Large intestine (tissue), 3 donors: ENCODE measurements at regions not wholly inside any gene's neighbourhood (a gene's known extent, or its start where the extent isn't known, plus 50 kb on each side); places are given as distances from the start of the nearest gene placed in this dataset.
"Not testable (repeated sequence)": the region's sequence is repeated elsewhere in the genome, so short reads cannot be mapped to it uniquely, and the experiment has no call there.

Experiments used
- DNase-seq, 2 donors: peaks; one replicate each; pipeline versions ENCODE4 v3.0.0 to v3.0.0-alpha.2; 2013
- H3K27ac ChIP-seq: one replicate; pipeline ENCODE4 v1.5.1; 2013; ENCODE audit warnings: low read length
- H3K27me3 ChIP-seq: 2 replicates; pipeline ENCODE4 v1.6.1; 2013; ENCODE audit warnings: low read length; ENCODE audit not compliant: control insufficient read depth, insufficient read depth
- H3K36me3 ChIP-seq: 2 replicates; pipeline ENCODE4 v1.6.1; 2013; ENCODE audit warnings: low read length; ENCODE audit not compliant: control insufficient read depth, insufficient read depth
- H3K4me1 ChIP-seq: one replicate; pipeline ENCODE4 v1.6.1; 2013; ENCODE audit warnings: low read length; ENCODE audit not compliant: control insufficient read depth, insufficient read depth
- H3K4me3 ChIP-seq: one replicate; pipeline ENCODE4 v1.5.1; 2013; ENCODE audit warnings: low read length
- H3K9me3 ChIP-seq: one replicate; pipeline ENCODE4 v1.6.1; 2013; ENCODE audit warnings: mild to moderate bottlenecking, low read depth, low read length, moderate library complexity; ENCODE audit not compliant: control insufficient read depth
- WGBS: methylation state at CpG from one replicate; pipeline ENCODE4 v1.1.5; 2013; ENCODE audit warnings: low lambda C conversion rate; ENCODE audit not compliant: insufficient coverage; 5-methylcytosine and 5-hydroxymethylcytosine counted together

- WGBS, result 8% methylated on average over 5 of the region's 6 CpGs
- Histone ChIP-seq H3K4me3 (no peak overlapping the region), H3K27me3 (peaks cover 35% of the 10 kb centered on the region)
Observed at GRCh38 chr10:8332730-8333111, 278.2 kb downstream of the GATA3 start.

GRCh38 chr10:8334631-8335030 lies 280.1 kb downstream of the GATA3 start:
- H3K27me3 ChIP-seq, result peaks cover 37% of the 10 kb centered on the region
- DNase-seq, result no peak
- no CpG with 5 or more reads among the region's 7 CpGs for WGBS

More at GRCh38 chr10:8332730-8333111, 278.2 kb downstream of the GATA3 start:
- Histone ChIP-seq H3K9me3 (peaks cover 3% of the 10 kb centered on the region), H3K4me1 (peaks cover 3% of the 10 kb centered on the region), H3K27ac (no peak overlapping the region), H3K36me3 (no peaks in the 10 kb centered on the region)
- no peak for DNase-seq

GRCh38 chr10:8336629-8337331 lies 282.3 kb downstream of the GATA3 start:
- Histone ChIP-seq H3K4me1 (peaks cover 3% of the 10 kb centered on the region), H3K4me3 (no peak overlapping the region), H3K27me3 (peaks cover 29% of the 10 kb centered on the region), H3K9me3 (peaks cover 3% of the 10 kb centered on the region), H3K36me3 (no peaks in the 10 kb centered on the region), H3K27ac (no peak overlapping the region)
- WGBS, result 80% methylated on average over 1 of the region's 19 CpGs
- DNase-seq, result no peak

More at GRCh38 chr10:8334631-8335030, 280.1 kb downstream of the GATA3 start:
- Histone ChIP-seq H3K9me3 (peaks cover 3% of the 10 kb centered on the region), H3K4me3 (no peak overlapping the region), H3K27ac (no peak overlapping the region), H3K36me3 (no peaks in the 10 kb centered on the region), H3K4me1 (peaks cover 3% of the 10 kb centered on the region)

DNA sequence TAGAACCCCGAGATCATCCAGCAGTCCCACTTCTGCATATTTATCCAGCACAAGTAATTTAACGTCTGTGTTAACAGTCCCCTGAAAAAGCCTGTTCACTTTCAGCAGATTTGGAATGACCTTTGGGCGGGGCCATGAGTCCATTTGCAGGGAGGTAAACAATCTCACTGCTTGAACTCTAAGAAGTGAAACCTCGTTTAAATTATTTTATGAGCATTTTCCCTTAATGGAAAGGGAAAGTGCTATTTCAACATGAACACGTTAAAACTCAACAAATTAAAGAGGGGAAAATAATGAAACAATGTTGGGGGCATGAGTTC lies 282.8 kb downstream of the GATA3 start:
- no peak for DNase-seq
- WGBS, result 20% methylated on average over 2 of the region's 5 CpGs
- Histone ChIP-seq H3K27me3 (peaks cover 24% of the 10 kb centered on the region), H3K36me3 (no peaks in the 10 kb centered on the region), H3K4me3 (no peak overlapping the region), H3K9me3 (peaks cover 3% of the 10 kb centered on the region), H3K4me1 (peaks cover 3% of the 10 kb centered on the region), H3K27ac (no peak overlapping the region)

GRCh38 chr10:8338177-8338766 lies 283.8 kb downstream of the GATA3 start:
- peaks cover 17% of the 10 kb centered on the region for H3K27me3 ChIP-seq
- H3K4me3 ChIP-seq, result no peak overlapping the region
- peaks cover 3% of the 10 kb centered on the region for H3K4me1 ChIP-seq
- 89% methylated on average over 1 of the region's 4 CpGs for WGBS
- no peak overlapping the region for H3K27ac ChIP-seq
- no peaks in the 10 kb centered on the region for H3K9me3 ChIP-seq
- H3K36me3 ChIP-seq, result no peaks in the 10 kb centered on the region
- DNase-seq, result no peak

- no peak for DNase-seq
- WGBS, result no CpG with 5 or more reads among the region's 1 CpG
- no peak overlapping the region for H3K27ac ChIP-seq
Observed at GRCh38 chr10:8344756-8345155, 290.3 kb downstream of the GATA3 start.

GRCh38 chr10:8346861-8347260 lies 292.4 kb downstream of the GATA3 start:
- no peaks in the 10 kb centered on the region for H3K9me3 ChIP-seq
- H3K27me3 ChIP-seq, result no peaks in the 10 kb centered on the region
- no peaks in the 10 kb centered on the region for H3K36me3 ChIP-seq
- WGBS, result no CpG with 5 or more reads among the region's 1 CpG
- H3K4me3 ChIP-seq, result no peak overlapping the region
- H3K4me1 ChIP-seq, result no peaks in the 10 kb centered on the region
- no peak for DNase-seq
- H3K27ac ChIP-seq, result no peak overlapping the region

More at GRCh38 chr10:8344756-8345155, 290.3 kb downstream of the GATA3 start:
- H3K4me1 ChIP-seq, result no peaks in the 10 kb centered on the region
- H3K9me3 ChIP-seq, result no peaks in the 10 kb centered on the region
- no peak overlapping the region for H3K4me3 ChIP-seq
- H3K36me3 ChIP-seq, result no peaks in the 10 kb centered on the region
- H3K27me3 ChIP-seq, result no peaks in the 10 kb centered on the region

- H3K27me3 ChIP-seq, H3K4me1 ChIP-seq, DNase-seq, H3K27ac ChIP-seq, H3K4me3 ChIP-seq, H3K9me3 ChIP-seq, H3K36me3 ChIP-seq: not testable (repeated sequence)
- WGBS, result no CpG with 5 or more reads among the region's 4 CpGs
Observed at GRCh38 chr10:8347614-8348013, 293.1 kb downstream of the GATA3 start.

- H3K27ac ChIP-seq, result no peak overlapping the region
- no peak for DNase-seq
- no CpG with 5 or more reads among the region's 10 CpGs for WGBS
Observed at GRCh38 chr10:8349610-8350249, 295.2 kb downstream of the GATA3 start.

GRCh38 chr10:8350250-8350967 lies 295.9 kb downstream of the GATA3 start:
- H3K9me3 ChIP-seq, result no peaks in the 10 kb centered on the region
- DNase-seq, result no peak
- no peak overlapping the region for H3K27ac ChIP-seq

More at GRCh38 chr10:8349610-8350249, 295.2 kb downstream of the GATA3 start:
- H3K27me3 ChIP-seq, result no peaks in the 10 kb centered on the region
- H3K36me3 ChIP-seq, result no peaks in the 10 kb centered on the region
- H3K4me1 ChIP-seq, result no peaks in the 10 kb centered on the region
- H3K9me3 ChIP-seq, result no peaks in the 10 kb centered on the region
- H3K4me3 ChIP-seq, result no peak overlapping the region

More at GRCh38 chr10:8350250-8350967, 295.9 kb downstream of the GATA3 start:
- H3K4me3 ChIP-seq, result no peak overlapping the region
- H3K4me1 ChIP-seq, result no peaks in the 10 kb centered on the region
- no peaks in the 10 kb centered on the region for H3K27me3 ChIP-seq
- H3K36me3 ChIP-seq, result no peaks in the 10 kb centered on the region
- 69% methylated on average over 1 of the region's 5 CpGs for WGBS
